ENCODE measurements at regions not wholly inside any gene's neighbourhood (a gene's known extent, or its start where the extent isn't known, plus 50 kb on each side); places are given as distances from the start of the nearest gene placed in this dataset.
A peak's percentile ranks its signal among the peaks of the same experiment; 100 is the strongest.

- ATAC-seq, result peak; percentile 71
- H3K4me1 ChIP-seq, result no peaks in the 10 kb centered on the region
- TF ChIP-seq POLR2A (IDR thresholded peaks at IDR 0.05), result no peak
- TF ChIP-seq, protein P1, sequence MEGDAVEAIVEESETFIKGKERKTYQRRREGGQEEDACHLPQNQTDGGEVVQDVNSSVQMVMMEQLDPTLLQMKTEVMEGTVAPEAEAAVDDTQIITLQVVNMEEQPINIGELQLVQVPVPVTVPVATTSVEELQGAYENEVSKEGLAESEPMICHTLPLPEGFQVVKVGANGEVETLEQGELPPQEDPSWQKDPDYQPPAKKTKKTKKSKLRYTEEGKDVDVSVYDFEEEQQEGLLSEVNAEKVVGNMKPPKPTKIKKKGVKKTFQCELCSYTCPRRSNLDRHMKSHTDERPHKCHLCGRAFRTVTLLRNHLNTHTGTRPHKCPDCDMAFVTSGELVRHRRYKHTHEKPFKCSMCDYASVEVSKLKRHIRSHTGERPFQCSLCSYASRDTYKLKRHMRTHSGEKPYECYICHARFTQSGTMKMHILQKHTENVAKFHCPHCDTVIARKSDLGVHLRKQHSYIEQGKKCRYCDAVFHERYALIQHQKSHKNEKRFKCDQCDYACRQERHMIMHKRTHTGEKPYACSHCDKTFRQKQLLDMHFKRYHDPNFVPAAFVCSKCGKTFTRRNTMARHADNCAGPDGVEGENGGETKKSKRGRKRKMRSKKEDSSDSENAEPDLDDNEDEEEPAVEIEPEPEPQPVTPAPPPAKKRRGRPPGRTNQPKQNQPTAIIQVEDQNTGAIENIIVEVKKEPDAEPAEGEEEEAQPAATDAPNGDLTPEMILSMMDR (IDR thresholded peaks at IDR 0.05), result no peak
- no peak overlapping the region for H3K4me3 ChIP-seq
- intact Hi-C loops (cut with DNase I), result no loop called here
- no peaks in the 10 kb centered on the region for H3K36me3 ChIP-seq (replicated peaks in 1 of 2; ENCODE audit: insufficient read depth in 1 of 2, low read depth in 2 of 2)
- peaks cover 0 to 10% (median 0%) of the 10 kb centered on the region in 3 donors for H3K9me3 ChIP-seq
- H3K27me3 ChIP-seq, result no peaks in the 10 kb centered on the region
- peak; percentile 12 to 54 (median 30) for DNase-seq
- WGBS, 2 donors, result 39 to 60% methylated on average over 7 of the region's 7 CpGs
- no peak overlapping the region for H3K27ac ChIP-seq
These were observed 337.2 kb downstream of the SMOC2 start for GRCh38 chr6:168778201-168778600.

DNA sequence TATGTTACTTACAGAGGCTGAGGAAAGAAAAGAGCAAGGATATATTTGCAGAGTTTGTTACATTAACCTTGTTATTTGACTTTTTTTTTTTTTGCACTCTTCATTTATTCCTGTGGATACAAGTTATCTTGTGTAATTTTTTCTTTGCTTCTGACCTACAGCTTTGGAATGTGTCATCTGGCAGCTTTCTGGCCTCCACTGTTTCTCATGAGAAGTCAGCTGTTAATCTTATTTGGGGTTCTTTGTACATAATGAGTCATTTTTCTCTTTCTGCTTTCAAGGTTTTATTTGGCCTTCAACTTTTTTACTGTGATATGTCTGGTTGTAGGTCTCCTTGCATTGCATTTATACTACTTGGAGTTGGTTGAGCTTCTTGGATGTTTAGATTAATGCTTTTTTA, 333.4 kb downstream of the SMOC2 start:
- DNase-seq, result no peak
- no peak for TF ChIP-seq POLR2A (IDR thresholded peaks at IDR 0.05)
- TF ChIP-seq, protein P1 (IDR thresholded peaks at IDR 0.05), result no peak
- Histone ChIP-seq H3K9me3 (peaks cover 0 to 10% (median 0%) of the 10 kb centered on the region in 3 donors), H3K27me3 (no peaks in the 10 kb centered on the region), H3K4me1 (no peaks in the 10 kb centered on the region), H3K4me3 (no peak overlapping the region), H3K36me3 (replicated peaks in 1 of 2; ENCODE audit: insufficient read depth in 1 of 2, low read depth in 2 of 2) (no peaks in the 10 kb centered on the region), H3K27ac (no peak overlapping the region)
- intact Hi-C loops (cut with DNase I), result no loop called here
- ATAC-seq, result no peak

DNA sequence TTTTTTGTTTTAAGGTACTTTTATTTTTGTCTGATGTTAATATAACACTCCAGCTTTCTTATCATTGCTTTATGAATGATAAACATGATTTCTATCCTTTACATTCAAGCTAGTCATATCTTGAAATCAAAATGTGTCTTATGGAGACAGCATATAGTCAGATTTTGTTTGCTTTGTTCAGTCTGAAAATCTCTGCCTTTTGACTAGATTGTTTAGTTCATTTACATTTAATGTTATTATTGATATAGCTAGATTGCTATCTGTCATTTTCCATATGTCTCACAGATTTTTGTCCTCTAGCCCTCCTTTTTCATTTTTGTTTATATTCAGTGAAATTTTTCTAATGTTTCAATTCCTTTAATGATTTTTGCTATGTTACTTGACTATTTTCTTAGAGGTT, 332.8 kb downstream of the SMOC2 start:
- intact Hi-C loops (cut with DNase I), result no loop called here
- DNase-seq (no peak), ATAC-seq (no peak)
- Histone ChIP-seq H3K4me3 (no peak overlapping the region), H3K9me3 (peaks cover 0 to 13% (median 0%) of the 10 kb centered on the region in 3 donors), H3K4me1 (no peaks in the 10 kb centered on the region), H3K27me3 (no peaks in the 10 kb centered on the region), H3K36me3 (replicated peaks in 1 of 2; ENCODE audit: insufficient read depth in 1 of 2, low read depth in 2 of 2) (no peaks in the 10 kb centered on the region), H3K27ac (no peak overlapping the region)
- no peak for TF ChIP-seq POLR2A (IDR thresholded peaks at IDR 0.05)

GRCh38 chr6:168765752-168766151, 324.8 kb downstream of the SMOC2 start:
- Histone ChIP-seq H3K36me3 (replicated peaks in 1 of 2; ENCODE audit: insufficient read depth in 1 of 2, low read depth in 2 of 2) (no peaks in the 10 kb centered on the region), H3K9me3 (peaks cover 0 to 5% (median 0%) of the 10 kb centered on the region in 3 donors), H3K4me3 (no peak overlapping the region), H3K27me3 (no peaks in the 10 kb centered on the region), H3K27ac (no peak overlapping the region), H3K4me1 (no peaks in the 10 kb centered on the region)
- DNase-seq, result no peak
- 29 to 38% methylated on average over 1 of the region's 1 CpG for WGBS, 2 donors
- TF ChIP-seq, protein P1 (IDR thresholded peaks at IDR 0.05), result no peak
- no peak for TF ChIP-seq POLR2A (IDR thresholded peaks at IDR 0.05)
- ATAC-seq, result no peak
- intact Hi-C loops (cut with DNase I), result no loop called here

DNA sequence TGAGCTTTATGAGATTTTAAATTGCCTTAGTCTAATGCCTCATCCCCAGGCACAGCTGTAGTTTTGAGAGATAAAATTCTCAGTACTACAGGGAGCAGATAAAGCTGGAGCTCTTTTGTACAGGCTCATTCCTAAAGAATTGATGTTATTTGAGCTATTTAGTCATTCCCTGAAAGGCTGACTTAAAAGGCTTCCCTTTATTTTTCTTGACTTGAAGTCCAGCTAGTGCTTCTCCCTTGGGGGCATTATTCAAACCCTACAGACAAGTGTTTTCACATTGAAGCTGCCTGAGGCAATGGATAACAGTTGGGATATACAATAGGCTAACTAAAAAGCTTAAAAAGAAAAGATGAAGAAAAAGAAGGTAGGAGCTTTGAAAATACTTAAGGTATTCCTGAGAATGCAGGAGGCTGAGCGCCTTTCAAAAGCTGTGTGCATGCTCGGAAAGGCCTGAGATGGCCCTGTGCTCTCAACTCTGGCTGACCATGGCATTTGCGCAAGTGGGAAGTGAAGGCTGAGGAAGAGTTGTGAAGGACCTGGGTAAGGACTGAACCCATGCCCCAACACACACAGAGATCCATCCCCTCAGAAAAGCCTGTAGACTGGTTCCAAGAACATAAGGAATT, 315.1 kb downstream of the SMOC2 start:
- intact Hi-C loops (cut with DNase I), result no loop called here
- TF ChIP-seq POLR2A (IDR thresholded peaks at IDR 0.05), result no peak
- TF ChIP-seq, protein P1 (IDR thresholded peaks at IDR 0.05), result no peak
- no peak for DNase-seq
- ATAC-seq, result no peak
- H3K36me3 ChIP-seq (replicated peaks in 1 of 2; ENCODE audit: insufficient read depth in 1 of 2, low read depth in 2 of 2), result no peaks in the 10 kb centered on the region
- H3K27me3 ChIP-seq, result no peaks in the 10 kb centered on the region
- no peak overlapping the region for H3K4me3 ChIP-seq
- no peak overlapping the region for H3K27ac ChIP-seq
- H3K9me3 ChIP-seq, result no peaks in the 10 kb centered on the region
- no peaks in the 10 kb centered on the region for H3K4me1 ChIP-seq
- WGBS, 2 donors, result 86 to 96% methylated on average over 3 of the region's 3 CpGs

All from body of pancreas (tissue), 4 donors.